ENCODE measurements at regions not wholly inside any gene's neighbourhood (a gene's known extent, or its start where the extent isn't known, plus 50 kb on each side); places are given as distances from the start of the nearest gene placed in this dataset.
"Not testable (repeated sequence)": the region's sequence is repeated elsewhere in the genome, so short reads cannot be mapped to it uniquely, and the experiment has no call there.

GRCh38 chr2:236786751-236787150, 217.1 kb downstream of the ACKR3 start:
- TF ChIP-seq CTCF (IDR thresholded peaks at IDR 0.05; ENCODE audit: extremely low read depth, low read depth, low read length) = no peak
- H2AFZ ChIP-seq (ENCODE audit: low read length) = no peak overlapping the region
- no peaks in the 10 kb centered on the region for H3K36me3 ChIP-seq (ENCODE audit: insufficient read depth, low read length)
- no peaks in the 10 kb centered on the region for H3K79me2 ChIP-seq (ENCODE audit: insufficient read depth, low read length)
- no peak for DNase-seq (ENCODE audit: insufficient read length, low spot score, missing footprints)
- H3K4me3 ChIP-seq (ENCODE audit: insufficient read depth, low read length) = no peak overlapping the region
- H4K20me1 ChIP-seq (ENCODE audit: insufficient read depth, low read length) = no peaks in the 10 kb centered on the region
- H3K9me3 ChIP-seq (ENCODE audit: low read depth, low read length) = no peaks in the 10 kb centered on the region
- no peaks in the 10 kb centered on the region for H3K4me1 ChIP-seq (ENCODE audit: insufficient read depth, low read length)
- H3K27me3 ChIP-seq (ENCODE audit: insufficient read depth, low read length) = peaks cover 74% of the 10 kb centered on the region
- no peak overlapping the region for H3K27ac ChIP-seq (ENCODE audit: low read depth, low read length)
- no peak overlapping the region for H3K4me2 ChIP-seq (ENCODE audit: insufficient read depth, low read length)

- not testable (repeated sequence) for H3K4me2 ChIP-seq (ENCODE audit: insufficient read depth, low read length); H3K79me2 ChIP-seq (ENCODE audit: insufficient read depth, low read length); DNase-seq (ENCODE audit: insufficient read length, low spot score, missing footprints); H3K27ac ChIP-seq (ENCODE audit: low read depth, low read length); H2AFZ ChIP-seq (ENCODE audit: low read length); H3K4me1 ChIP-seq (ENCODE audit: insufficient read depth, low read length); H3K4me3 ChIP-seq (ENCODE audit: insufficient read depth, low read length); H3K9me3 ChIP-seq (ENCODE audit: low read depth, low read length); H3K36me3 ChIP-seq (ENCODE audit: insufficient read depth, low read length); H4K20me1 ChIP-seq (ENCODE audit: insufficient read depth, low read length)
- H3K27me3 ChIP-seq (ENCODE audit: insufficient read depth, low read length) = peaks cover 68% of the 10 kb centered on the region
These were observed 217.8 kb downstream of the ACKR3 start for GRCh38 chr2:236787376-236787775.

- no peak overlapping the region for H3K4me3 ChIP-seq (ENCODE audit: insufficient read depth, low read length)
- H3K36me3 ChIP-seq (ENCODE audit: insufficient read depth, low read length) = no peaks in the 10 kb centered on the region
- no peak overlapping the region for H3K27ac ChIP-seq (ENCODE audit: low read depth, low read length)
- H3K79me2 ChIP-seq (ENCODE audit: insufficient read depth, low read length) = no peaks in the 10 kb centered on the region
- no peak for TF ChIP-seq CTCF (IDR thresholded peaks at IDR 0.05; ENCODE audit: extremely low read depth, low read depth, low read length)
- H2AFZ ChIP-seq (ENCODE audit: low read length) = no peak overlapping the region
- peaks cover 64% of the 10 kb centered on the region for H3K27me3 ChIP-seq (ENCODE audit: insufficient read depth, low read length)
- no peaks in the 10 kb centered on the region for H4K20me1 ChIP-seq (ENCODE audit: insufficient read depth, low read length)
- no peaks in the 10 kb centered on the region for H3K9me3 ChIP-seq (ENCODE audit: low read depth, low read length)
- no peaks in the 10 kb centered on the region for H3K4me1 ChIP-seq (ENCODE audit: insufficient read depth, low read length)
- H3K4me2 ChIP-seq (ENCODE audit: insufficient read depth, low read length) = no peak overlapping the region
- no peak for DNase-seq (ENCODE audit: insufficient read length, low spot score, missing footprints)
These were observed 218.3 kb downstream of the ACKR3 start for GRCh38 chr2:236787885-236788284.

- no peak overlapping the region for H3K4me3 ChIP-seq (ENCODE audit: insufficient read depth, low read length)
- H3K27ac ChIP-seq (ENCODE audit: low read depth, low read length) = no peak overlapping the region
- DNase-seq (ENCODE audit: insufficient read length, low spot score, missing footprints) = no peak
- no peaks in the 10 kb centered on the region for H3K79me2 ChIP-seq (ENCODE audit: insufficient read depth, low read length)
- H3K4me2 ChIP-seq (ENCODE audit: insufficient read depth, low read length) = no peak overlapping the region
- no peak overlapping the region for H2AFZ ChIP-seq (ENCODE audit: low read length)
- no peak for TF ChIP-seq CTCF (IDR thresholded peaks at IDR 0.05; ENCODE audit: extremely low read depth, low read depth, low read length)
- no peaks in the 10 kb centered on the region for H4K20me1 ChIP-seq (ENCODE audit: insufficient read depth, low read length)
- no peaks in the 10 kb centered on the region for H3K4me1 ChIP-seq (ENCODE audit: insufficient read depth, low read length)
- H3K9me3 ChIP-seq (ENCODE audit: low read depth, low read length) = no peaks in the 10 kb centered on the region
- peaks cover 57% of the 10 kb centered on the region for H3K27me3 ChIP-seq (ENCODE audit: insufficient read depth, low read length)
- no peaks in the 10 kb centered on the region for H3K36me3 ChIP-seq (ENCODE audit: insufficient read depth, low read length)
These were observed 221.3 kb downstream of the ACKR3 start for GRCh38 chr2:236790963-236791362.
